Keratinocyte (primary cell): ENCODE measurements at regions not wholly inside any gene's neighbourhood (a gene's known extent, or its start where the extent isn't known, plus 50 kb on each side); places are given as distances from the start of the nearest gene placed in this dataset.

ENCODE experiments used
- DNase-seq: peaks from one replicate; pipeline ENCODE4 v3.0.0-alpha.2; 2011; ENCODE audit warnings: low read depth, missing footprints, low spot score
- FAIRE-seq: peaks from 2 replicates; lab custom pipeline; 2011; peaks lifted over from hg19 to GRCh38; lab: Jason Lieb, UNC
- H2AFZ ChIP-seq: 2 replicates; pipeline ENCODE4 v1.6.0; 2012; ENCODE audit warnings: low read length, control low read depth, inconsistent platforms; ENCODE audit not compliant: control insufficient read depth
- H3K27ac ChIP-seq: 2 replicates; pipeline ENCODE4 v1.5.1; 2011; ENCODE audit warnings: low read length; ENCODE audit not compliant: control insufficient read depth, insufficient read depth
- H3K27me3 ChIP-seq: 3 replicates; pipeline ENCODE4 v1.6.0; 2011; ENCODE audit warnings: low read length; ENCODE audit not compliant: control insufficient read depth, insufficient read depth; ENCODE audit errors: extremely low read depth
- H3K36me3 ChIP-seq, 2 experiments: 2 replicates in 1 of 2; 3 replicates in 1 of 2; pipeline ENCODE4 v1.5.1; 2011; ENCODE audit warnings: low read length in 2 of 2, mild to moderate bottlenecking in 1 of 2; ENCODE audit not compliant: control insufficient read depth in 2 of 2, insufficient read depth in 2 of 2; ENCODE audit errors: extremely low read depth in 1 of 2
- H3K4me1 ChIP-seq: 3 replicates; pipeline ENCODE4 v1.5.1; 2011; ENCODE audit warnings: low read length; ENCODE audit not compliant: control insufficient read depth, insufficient read depth; ENCODE audit errors: extremely low read depth
- H3K4me2 ChIP-seq: 3 replicates; pipeline ENCODE4 v1.6.0; 2011; ENCODE audit warnings: low read depth, low read length; ENCODE audit not compliant: control insufficient read depth, insufficient read depth; ENCODE audit errors: extremely low read depth
- H3K4me3 ChIP-seq, 3 experiments: fragments of 200-600 bp in 1 of 3; sonication (generic) in 1 of 3; 2 replicates in 2 of 3; 3 replicates in 1 of 3; pipeline ENCODE4 v1.5.1; 2011 to 2016; ENCODE audit warnings: low read length in 3 of 3, mild to moderate bottlenecking in 3 of 3, control low read depth in 2 of 3, inconsistent platforms in 1 of 3, low read depth in 1 of 3, mixed read lengths in 1 of 3, mixed run types in 1 of 3, moderate library complexity in 1 of 3; ENCODE audit not compliant: control insufficient read depth in 2 of 3, insufficient read depth in 2 of 3; ENCODE audit errors: extremely low read depth in 1 of 3
- H3K79me2 ChIP-seq: 2 replicates; pipeline ENCODE4 v1.6.0; 2012; ENCODE audit warnings: low read length; ENCODE audit not compliant: control insufficient read depth, insufficient read depth
- H3K9ac ChIP-seq: 3 replicates; pipeline ENCODE4 v1.6.0; 2011; ENCODE audit warnings: low read length; ENCODE audit not compliant: control insufficient read depth, insufficient read depth; ENCODE audit errors: extremely low read depth
- H3K9me1 ChIP-seq: 3 replicates; pipeline ENCODE4 v1.6.0; 2011; ENCODE audit warnings: low read length; ENCODE audit not compliant: control insufficient read depth, insufficient read depth; ENCODE audit errors: extremely low read depth
- H3K9me3 ChIP-seq: 2 replicates; pipeline ENCODE4 v1.5.1; 2012; ENCODE audit warnings: low read depth, low read length; ENCODE audit not compliant: control insufficient read depth
- H4K20me1 ChIP-seq: 3 replicates; pipeline ENCODE4 v1.6.0; 2011; ENCODE audit warnings: low read length; ENCODE audit not compliant: control insufficient read depth, insufficient read depth; ENCODE audit errors: extremely low read depth
- CTCF ChIP-seq, 3 experiments: IDR thresholded peaks in 1 of 3; conservative IDR thresholded peaks in 1 of 3; optimal IDR thresholded peaks in 1 of 3; 2 replicates in 2 of 3; 3 replicates in 1 of 3; pipeline versions ENCODE3 to v1.5.1; 2011; ENCODE audit warnings: low read length in 3 of 3, mild to moderate bottlenecking in 3 of 3, moderate library complexity in 2 of 3, control low read depth in 1 of 3, inconsistent platforms in 1 of 3; ENCODE audit not compliant: insufficient read depth in 2 of 3; ENCODE audit errors: extremely low read depth in 1 of 3
- EZH2 ChIP-seq: IDR thresholded peaks from one replicate; pipeline ENCODE4 v1.6.1; 2012; ENCODE audit warnings: inconsistent platforms, mild to moderate bottlenecking, low read length, moderate library complexity
- dilution Hi-C: fragments of 300-500 bp; cut with MboI; formaldehyde crosslinking; loops from one replicate; pipeline ENCODE4 v1.7.0; 2020; ENCODE audit warnings: low sequenced_read_pairs; ENCODE audit not compliant: extremely low pct_ligation_motif_present

- H3K4me3 ChIP-seq, result no peak overlapping the region
- H3K4me2 ChIP-seq, result no peak overlapping the region
- dilution Hi-C loops, result no loop called here
- no peaks in the 10 kb centered on the region for H3K9me1 ChIP-seq
- no peaks in the 10 kb centered on the region for H3K9me3 ChIP-seq
- H3K36me3 ChIP-seq, result no peaks in the 10 kb centered on the region
- H3K27me3 ChIP-seq, result no peaks in the 10 kb centered on the region
- H4K20me1 ChIP-seq, result no peaks in the 10 kb centered on the region
- FAIRE-seq (no peak), DNase-seq (no peak)
- H3K27ac ChIP-seq, result no peak overlapping the region
- H3K79me2 ChIP-seq, result no peaks in the 10 kb centered on the region
- peaks cover 18% of the 10 kb centered on the region for H3K4me1 ChIP-seq
- H2AFZ ChIP-seq, result no peak overlapping the region
- no peak for TF ChIP-seq CTCF (optimal IDR thresholded peaks at IDR 0.05 in 1 of 3, IDR thresholded peaks at IDR 0.05 in 1 of 3, conservative IDR thresholded peaks at IDR 0.05 in 1 of 3; ENCODE audit: extremely low read depth in 1 of 3, insufficient read depth in 2 of 3, low read length in 3 of 3)
- TF ChIP-seq EZH2, result no peak
- no peak overlapping the region for H3K9ac ChIP-seq
Observed at GRCh38 chr13:32883474-32883873, 132.7 kb upstream of the KL start.

GRCh38 chr13:32887617-32888016 is 128.6 kb upstream of the KL start:
- TF ChIP-seq CTCF (optimal IDR thresholded peaks at IDR 0.05 in 1 of 3, IDR thresholded peaks at IDR 0.05 in 1 of 3, conservative IDR thresholded peaks at IDR 0.05 in 1 of 3; ENCODE audit: extremely low read depth in 1 of 3, insufficient read depth in 2 of 3, low read length in 3 of 3) (no peak), EZH2 (no peak)
- dilution Hi-C loops, result no loop called here
- no peaks in the 10 kb centered on the region for H3K9me1 ChIP-seq
- H4K20me1 ChIP-seq, result no peaks in the 10 kb centered on the region
- H3K9me3 ChIP-seq, result no peaks in the 10 kb centered on the region
- no peaks in the 10 kb centered on the region for H3K79me2 ChIP-seq
- H3K4me2 ChIP-seq, result no peak overlapping the region
- H2AFZ ChIP-seq, result no peak overlapping the region
- H3K27ac ChIP-seq, result no peak overlapping the region
- no peaks in the 10 kb centered on the region for H3K4me1 ChIP-seq
- no peak overlapping the region for H3K4me3 ChIP-seq
- H3K9ac ChIP-seq, result no peak overlapping the region
- FAIRE-seq (no peak), DNase-seq (no peak)
- H3K36me3 ChIP-seq, result no peaks in the 10 kb centered on the region
- no peaks in the 10 kb centered on the region for H3K27me3 ChIP-seq
